ENCODE measurements at regions not wholly inside any gene's neighbourhood (a gene's known extent, or its start where the extent isn't known, plus 50 kb on each side); places are given as distances from the start of the nearest gene placed in this dataset.

- H3K36me3 Mint-ChIP-seq (ENCODE audit: low read depth): no peaks in the 10 kb centered on the region
- peaks cover 11% of the 10 kb centered on the region for H3K4me1 Mint-ChIP-seq (ENCODE audit: low read depth)
- no peaks in the 10 kb centered on the region for H3K27me3 Mint-ChIP-seq (ENCODE audit: low read depth)
- no peaks in the 10 kb centered on the region for H3K9me3 Mint-ChIP-seq (ENCODE audit: insufficient read depth)
- DNase-seq: no peak
- no peak overlapping the region for H3K4me3 Mint-ChIP-seq
- no peak for ATAC-seq
- ChIA-PET POLR2A (no interaction called here), CTCF (no interaction called here)
- H3K27ac Mint-ChIP-seq: no peak overlapping the region
Measured at GRCh38 chr2:239750045-239750835, 274.9 kb downstream of the NDUFA10 start.

GRCh38 chr2:239749272-239749873, 275.8 kb downstream of the NDUFA10 start:
- no peaks in the 10 kb centered on the region for H3K27me3 Mint-ChIP-seq (ENCODE audit: low read depth)
- ChIA-PET POLR2A (no interaction called here), CTCF (no interaction called here)
- H3K36me3 Mint-ChIP-seq (ENCODE audit: low read depth): no peaks in the 10 kb centered on the region
- H3K27ac Mint-ChIP-seq: no peak overlapping the region
- DNase-seq (no peak), ATAC-seq (no peak)
- no peak overlapping the region for H3K4me3 Mint-ChIP-seq
- H3K4me1 Mint-ChIP-seq (ENCODE audit: low read depth): peaks cover 11% of the 10 kb centered on the region
- H3K9me3 Mint-ChIP-seq (ENCODE audit: insufficient read depth): no peaks in the 10 kb centered on the region

DNA sequence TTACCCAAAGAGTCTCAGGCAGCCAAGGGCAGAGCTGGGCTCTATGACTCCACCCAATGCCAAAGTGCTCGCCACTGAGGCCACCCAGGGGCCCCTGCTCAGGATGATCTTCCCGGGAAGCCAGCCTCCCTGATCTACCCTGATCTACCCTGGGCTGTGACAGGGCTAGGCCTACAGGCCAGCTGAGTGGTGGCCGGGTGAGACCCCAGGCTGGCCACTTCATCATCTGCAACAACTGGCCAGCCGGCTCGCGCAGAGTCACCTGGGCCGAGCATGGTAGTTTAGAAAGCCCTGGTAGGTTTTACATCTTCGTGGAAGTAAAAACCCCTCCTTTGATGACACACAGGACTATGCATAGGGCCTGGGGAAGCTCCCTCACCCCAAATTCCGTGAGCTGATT, 276.3 kb downstream of the NDUFA10 start:
- POLR2A ChIA-PET: no interaction called here
- no peak for ATAC-seq
- no peak for DNase-seq
- Mint-ChIP-seq H3K36me3 (ENCODE audit: low read depth) (no peaks in the 10 kb centered on the region), H3K4me3 (no peak overlapping the region), H3K4me1 (ENCODE audit: low read depth) (peaks cover 11% of the 10 kb centered on the region), H3K9me3 (ENCODE audit: insufficient read depth) (no peaks in the 10 kb centered on the region), H3K27me3 (ENCODE audit: low read depth) (no peaks in the 10 kb centered on the region), H3K27ac (no peak overlapping the region)
- CTCF ChIA-PET: no interaction called here

DNA sequence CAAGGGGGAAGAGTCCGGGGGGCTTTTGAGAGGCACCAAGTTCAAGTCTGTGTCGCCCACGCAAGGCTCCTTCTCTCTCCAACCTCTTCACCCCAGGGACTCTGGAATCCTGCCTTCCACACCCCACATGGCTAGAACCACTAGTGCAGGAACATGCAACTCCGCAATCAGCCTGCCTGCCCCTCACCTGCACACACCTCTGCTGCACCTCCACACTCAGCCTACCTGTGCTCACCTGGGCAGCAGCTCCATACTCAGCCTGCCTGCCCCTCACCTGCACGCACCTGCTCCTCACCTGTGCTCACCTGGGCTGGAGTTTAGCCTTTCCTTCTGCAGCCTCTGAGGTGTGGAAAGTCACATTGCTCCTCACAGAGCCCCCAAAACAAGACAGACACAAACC, 277.4 kb downstream of the NDUFA10 start:
- POLR2A ChIA-PET: no interaction called here
- ATAC-seq (no peak), DNase-seq (no peak)
- Mint-ChIP-seq H3K27me3 (ENCODE audit: low read depth) (no peaks in the 10 kb centered on the region), H3K27ac (no peak overlapping the region), H3K4me3 (no peak overlapping the region), H3K9me3 (ENCODE audit: insufficient read depth) (no peaks in the 10 kb centered on the region), H3K36me3 (ENCODE audit: low read depth) (no peaks in the 10 kb centered on the region), H3K4me1 (ENCODE audit: low read depth) (peaks cover 11% of the 10 kb centered on the region)
- CTCF ChIA-PET: no interaction called here

DNA sequence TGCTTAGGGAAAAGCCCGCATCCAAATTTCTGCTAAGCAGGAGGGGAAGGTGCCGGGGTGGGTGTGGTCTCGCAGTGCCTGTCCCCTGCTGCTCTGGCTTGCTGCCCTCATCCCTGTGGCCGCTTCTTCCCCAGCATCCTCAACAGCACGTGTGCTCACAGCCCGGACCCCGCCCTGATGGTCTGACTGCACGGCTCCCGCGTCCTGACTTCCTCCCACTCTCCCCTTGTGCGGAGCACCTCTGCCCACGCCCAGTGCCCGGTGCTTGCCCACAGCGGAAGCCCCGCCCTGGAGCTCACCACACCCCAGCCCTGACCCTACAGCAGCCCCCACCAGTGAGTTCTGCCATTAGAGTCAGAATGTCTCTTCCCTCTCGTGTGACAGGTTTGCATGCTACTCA, 277.9 kb downstream of the NDUFA10 start:
- POLR2A ChIA-PET: no interaction called here

GRCh38 chr2:239746559-239747246, 278.4 kb downstream of the NDUFA10 start:
- Mint-ChIP-seq H3K36me3 (ENCODE audit: low read depth) (no peaks in the 10 kb centered on the region), H3K4me1 (ENCODE audit: low read depth) (peaks cover 8% of the 10 kb centered on the region), H3K27ac (no peak overlapping the region), H3K27me3 (ENCODE audit: low read depth) (no peaks in the 10 kb centered on the region), H3K4me3 (no peak overlapping the region), H3K9me3 (ENCODE audit: insufficient read depth) (no peaks in the 10 kb centered on the region)
- CTCF ChIA-PET: no interaction called here
- POLR2A ChIA-PET: no interaction called here
- DNase-seq (no peak), ATAC-seq (no peak)

More for the DNA sequence above, 277.9 kb downstream of the NDUFA10 start:
- H3K9me3 Mint-ChIP-seq (ENCODE audit: insufficient read depth): no peaks in the 10 kb centered on the region
- no peak overlapping the region for H3K4me3 Mint-ChIP-seq
- H3K27ac Mint-ChIP-seq: no peak overlapping the region
- no peak for DNase-seq
- H3K27me3 Mint-ChIP-seq (ENCODE audit: low read depth): no peaks in the 10 kb centered on the region
- peaks cover 11% of the 10 kb centered on the region for H3K4me1 Mint-ChIP-seq (ENCODE audit: low read depth)
- CTCF ChIA-PET: no interaction called here
- ATAC-seq: no peak
- no peaks in the 10 kb centered on the region for H3K36me3 Mint-ChIP-seq (ENCODE audit: low read depth)

- CTCF ChIA-PET: no interaction called here
- no peak for DNase-seq
- H3K27ac Mint-ChIP-seq: no peak overlapping the region
- no peak for ATAC-seq
- POLR2A ChIA-PET: no interaction called here
- H3K36me3 Mint-ChIP-seq (ENCODE audit: low read depth): no peaks in the 10 kb centered on the region
- no peaks in the 10 kb centered on the region for H3K27me3 Mint-ChIP-seq (ENCODE audit: low read depth)
- H3K4me3 Mint-ChIP-seq: no peak overlapping the region
- H3K9me3 Mint-ChIP-seq (ENCODE audit: insufficient read depth): no peaks in the 10 kb centered on the region
- peaks cover 5% of the 10 kb centered on the region for H3K4me1 Mint-ChIP-seq (ENCODE audit: low read depth)
Measured at GRCh38 chr2:239745386-239746227, 279.5 kb downstream of the NDUFA10 start.

DNA sequence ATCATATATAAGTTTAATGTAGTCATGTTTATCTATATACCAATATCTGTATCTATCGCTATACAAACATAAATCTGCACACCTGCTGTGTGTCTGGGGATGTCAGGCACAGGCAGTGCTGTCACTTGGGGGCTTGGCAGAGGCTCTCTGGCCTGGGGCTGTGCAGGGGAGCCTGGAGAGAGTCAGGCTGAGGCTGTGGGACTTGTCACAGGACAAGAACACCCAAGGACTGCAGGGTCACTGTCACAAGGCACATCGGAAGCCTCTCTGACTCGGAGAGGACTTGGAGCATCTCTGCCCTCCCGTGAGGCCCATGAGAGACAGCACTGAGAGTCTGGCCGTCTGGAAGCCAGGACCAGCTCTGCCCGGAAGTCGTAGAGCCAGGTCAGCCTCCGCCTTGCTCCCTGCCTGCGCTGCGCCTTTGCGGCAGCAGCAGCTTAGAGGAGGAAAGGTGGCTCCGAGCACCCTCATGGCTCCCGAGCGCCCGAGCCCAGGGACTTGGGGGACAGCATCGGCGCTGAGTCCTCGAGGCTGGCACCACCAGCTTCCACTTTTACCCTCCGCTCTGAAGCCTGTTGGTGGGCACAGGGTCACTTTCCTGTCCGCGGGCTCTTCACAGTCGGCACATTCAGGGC, 280.3 kb downstream of the NDUFA10 start:
- no peak for DNase-seq
- no peaks in the 10 kb centered on the region for H3K27me3 Mint-ChIP-seq (ENCODE audit: low read depth)
- H3K9me3 Mint-ChIP-seq (ENCODE audit: insufficient read depth): no peaks in the 10 kb centered on the region
- H3K4me1 Mint-ChIP-seq (ENCODE audit: low read depth): peaks cover 5% of the 10 kb centered on the region
- POLR2A ChIA-PET: no interaction called here
- CTCF ChIA-PET: no interaction called here
- H3K27ac Mint-ChIP-seq: no peak overlapping the region
- ATAC-seq: no peak
- no peaks in the 10 kb centered on the region for H3K36me3 Mint-ChIP-seq (ENCODE audit: low read depth)
- H3K4me3 Mint-ChIP-seq: no peak overlapping the region

- ChIA-PET POLR2A (no interaction called here), CTCF (no interaction called here)
Measured at GRCh38 chr2:239743206-239743605, 281.9 kb downstream of the NDUFA10 start.

DNA sequence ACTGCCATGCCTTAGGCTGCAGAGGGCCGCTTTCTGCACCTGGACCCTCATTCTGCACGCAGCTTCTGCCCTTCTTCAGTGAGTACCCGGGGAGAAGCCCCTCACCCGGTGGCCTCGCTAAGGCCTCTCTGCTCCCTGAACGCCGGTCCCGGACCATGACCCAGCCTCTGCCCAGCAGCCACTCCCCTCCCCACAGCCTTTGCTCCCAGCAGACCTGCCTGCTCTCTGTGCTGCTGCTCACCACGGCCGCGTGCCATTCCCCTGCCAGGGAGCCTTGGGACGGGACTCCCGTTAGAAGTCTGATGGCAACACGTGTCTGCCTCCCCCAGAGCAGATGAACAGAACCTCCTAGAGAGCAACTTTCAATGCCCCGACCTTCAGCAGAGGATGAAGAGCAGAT, 282.8 kb downstream of the NDUFA10 start:
- no peak for ATAC-seq
- CTCF ChIA-PET: no interaction called here
- H3K4me1 Mint-ChIP-seq (ENCODE audit: low read depth): peaks cover 2% of the 10 kb centered on the region
- H3K36me3 Mint-ChIP-seq (ENCODE audit: low read depth): no peaks in the 10 kb centered on the region
- POLR2A ChIA-PET: no interaction called here
- no peaks in the 10 kb centered on the region for H3K9me3 Mint-ChIP-seq (ENCODE audit: insufficient read depth)
- no peak overlapping the region for H3K27ac Mint-ChIP-seq
- H3K27me3 Mint-ChIP-seq (ENCODE audit: low read depth): no peaks in the 10 kb centered on the region
- H3K4me3 Mint-ChIP-seq: no peak overlapping the region
- DNase-seq: no peak

More at GRCh38 chr2:239743206-239743605, 281.9 kb downstream of the NDUFA10 start:
- no peaks in the 10 kb centered on the region for H3K36me3 Mint-ChIP-seq (ENCODE audit: low read depth)
- H3K4me3 Mint-ChIP-seq: no peak overlapping the region
- ATAC-seq (no peak), DNase-seq (no peak)
- no peaks in the 10 kb centered on the region for H3K9me3 Mint-ChIP-seq (ENCODE audit: insufficient read depth)
- H3K27ac Mint-ChIP-seq: no peak overlapping the region
- peaks cover 5% of the 10 kb centered on the region for H3K4me1 Mint-ChIP-seq (ENCODE audit: low read depth)
- H3K27me3 Mint-ChIP-seq (ENCODE audit: low read depth): no peaks in the 10 kb centered on the region

DNA sequence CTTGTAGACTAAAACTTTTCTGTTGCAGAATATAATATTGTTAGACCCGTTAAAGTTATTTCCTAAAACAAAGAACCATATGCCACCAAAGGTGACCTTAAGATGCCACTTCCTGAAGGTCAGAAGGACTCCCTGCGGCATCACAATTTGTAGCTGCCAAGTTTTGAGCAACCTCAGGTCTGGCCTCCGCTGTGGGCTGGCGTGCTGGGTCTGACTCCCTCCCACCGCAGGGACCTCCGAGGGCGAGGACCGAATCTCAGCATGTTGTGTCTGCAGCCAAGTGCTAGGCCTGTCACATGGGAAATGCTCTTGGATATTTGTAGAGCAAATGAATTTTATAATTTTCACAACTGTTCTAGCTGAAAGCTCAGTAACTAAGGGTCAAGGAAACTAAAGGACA, 285.9 kb downstream of the NDUFA10 start:
- ChIA-PET CTCF (no interaction called here), POLR2A (no interaction called here)
- no peak overlapping the region for H3K27ac Mint-ChIP-seq
- H3K9me3 Mint-ChIP-seq (ENCODE audit: insufficient read depth): peaks cover 2% of the 10 kb centered on the region
- DNase-seq (no peak), ATAC-seq (no peak)
- H3K36me3 Mint-ChIP-seq (ENCODE audit: low read depth): no peaks in the 10 kb centered on the region
- no peak overlapping the region for H3K4me3 Mint-ChIP-seq
- no peaks in the 10 kb centered on the region for H3K4me1 Mint-ChIP-seq (ENCODE audit: low read depth)
- no peaks in the 10 kb centered on the region for H3K27me3 Mint-ChIP-seq (ENCODE audit: low read depth)
